ENCODE measurements at regions not wholly inside any gene's neighbourhood (a gene's known extent, or its start where the extent isn't known, plus 50 kb on each side); places are given as distances from the start of the nearest gene placed in this dataset.

DNA sequence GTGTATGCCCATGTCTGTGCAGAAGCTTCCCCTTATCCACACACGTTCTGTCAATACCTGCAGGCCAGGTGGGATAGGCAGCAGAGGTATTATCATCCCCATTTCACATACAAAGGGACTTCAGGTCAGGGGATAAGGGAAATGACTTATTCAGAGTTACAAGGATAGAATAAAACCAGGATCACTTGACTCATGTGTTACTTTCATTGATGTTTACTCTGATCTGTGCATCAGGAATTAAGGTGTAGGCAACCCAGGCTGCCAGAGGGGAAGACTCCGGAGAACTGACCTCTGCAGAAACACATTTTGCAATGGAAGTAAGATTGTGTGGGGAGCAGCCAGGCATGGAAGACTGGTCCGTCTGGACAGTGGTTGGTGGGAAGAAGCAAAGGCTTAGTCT, 74.2 kb upstream of the FSTL4 start:
- H2AFZ ChIP-seq (ENCODE audit: low read depth, low read length), result no peak overlapping the region
- no peak overlapping the region for H3K23ac ChIP-seq (ENCODE audit: low read length in 2 of 2)
- H3K4me2 ChIP-seq (ENCODE audit: low read length, poor library complexity, severe bottlenecking), result no peak overlapping the region
- no peak overlapping the region for H3K18ac ChIP-seq (ENCODE audit: low read depth in 1 of 2, low read length in 2 of 2)
- H4K91ac ChIP-seq (ENCODE audit: low read length), result no peak overlapping the region
- H4K8ac ChIP-seq (ENCODE audit: low read length), result no peak overlapping the region
- no peaks in the 10 kb centered on the region for H3K4me1 ChIP-seq (ENCODE audit: control insufficient read depth, insufficient read depth, low read depth, low read length)
- no peaks in the 10 kb centered on the region for H3K36me3 ChIP-seq (ENCODE audit: control insufficient read depth in 1 of 2, insufficient read depth in 2 of 2, low read depth in 1 of 2, low read length in 2 of 2)
- no peak overlapping the region for H2BK15ac ChIP-seq (ENCODE audit: low read depth, poor library complexity, severe bottlenecking)
- no peaks in the 10 kb centered on the region for H3K9me3 ChIP-seq (ENCODE audit: control insufficient read depth, low read length)
- WGBS, result 83% methylated on average over 2 of the region's 3 CpGs
- H2BK5ac ChIP-seq (ENCODE audit: low read depth, low read length, poor library complexity, severe bottlenecking), result no peak overlapping the region
- H3K4ac ChIP-seq (ENCODE audit: low read depth in 1 of 2, low read length in 2 of 2), result no peak overlapping the region
- no peak overlapping the region for H2AK5ac ChIP-seq (ENCODE audit: low read length, severe bottlenecking)
- no peak overlapping the region for H3K4me3 ChIP-seq (ENCODE audit: insufficient read depth in 1 of 2, low read depth in 1 of 2, low read length in 2 of 2)
- peaks cover 6 to 89% of the 10 kb centered on the region in 2 experiments for H3K27me3 ChIP-seq (ENCODE audit: control insufficient read depth in 1 of 2, insufficient read depth in 1 of 2, low read length in 2 of 2)
- no peak overlapping the region for H2BK12ac ChIP-seq (ENCODE audit: low read length in 2 of 2)
- no peak for DNase-seq
- H3K27ac ChIP-seq (ENCODE audit: low read length, poor library complexity, severe bottlenecking), result no peak overlapping the region
- H3K79me1 ChIP-seq (replicated peaks; ENCODE audit: low read length, poor library complexity, severe bottlenecking), result no peaks in the 10 kb centered on the region
- no peak overlapping the region for H3K14ac ChIP-seq (ENCODE audit: low read length in 2 of 2)
- H2BK120ac ChIP-seq (ENCODE audit: low read depth, low read length), result no peak overlapping the region
- no peak overlapping the region for H3K9ac ChIP-seq (ENCODE audit: low read length)

DNA sequence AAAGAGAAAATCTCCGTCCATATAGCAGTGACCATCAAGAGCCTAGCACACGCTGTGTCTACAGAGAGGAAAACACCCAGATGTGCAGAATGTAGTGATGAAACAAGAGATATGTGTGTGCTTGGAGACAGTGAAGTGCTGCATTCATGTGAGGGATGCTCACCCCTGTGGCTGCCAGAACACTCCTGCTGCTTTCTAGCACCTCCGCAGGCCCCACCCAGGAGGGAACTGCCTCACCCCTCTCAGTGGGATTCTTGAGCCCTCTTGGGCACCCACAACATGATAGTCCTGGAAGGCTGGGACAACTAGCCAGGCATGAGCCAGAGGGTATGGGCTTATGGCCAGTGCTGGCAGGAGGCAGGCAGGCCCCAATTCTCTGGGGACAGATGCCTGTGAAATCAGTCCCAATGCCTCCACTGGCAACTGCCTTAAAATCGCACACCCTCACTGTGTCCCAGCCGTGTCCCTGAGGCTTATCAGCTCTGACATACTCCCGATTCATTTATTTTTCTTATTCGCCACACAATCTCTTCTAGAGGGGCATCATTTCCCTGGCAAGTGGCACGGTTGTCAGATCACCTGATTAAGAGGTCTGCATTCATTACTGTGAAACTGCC, 73.2 kb upstream of the FSTL4 start:
- no peak overlapping the region for H2AK5ac ChIP-seq (ENCODE audit: low read length, severe bottlenecking)
- H3K14ac ChIP-seq (ENCODE audit: low read length in 2 of 2), result no peak overlapping the region
- H3K27me3 ChIP-seq (ENCODE audit: control insufficient read depth in 1 of 2, insufficient read depth in 1 of 2, low read length in 2 of 2), result peaks cover 6 to 89% of the 10 kb centered on the region in 2 experiments
- no peak overlapping the region for H3K4ac ChIP-seq (ENCODE audit: low read depth in 1 of 2, low read length in 2 of 2)
- H2BK15ac ChIP-seq (ENCODE audit: low read depth, poor library complexity, severe bottlenecking), result no peak overlapping the region
- no peaks in the 10 kb centered on the region for H3K9me3 ChIP-seq (ENCODE audit: control insufficient read depth, low read length)
- H3K9ac ChIP-seq (ENCODE audit: low read length), result no peak overlapping the region
- no peak overlapping the region for H4K91ac ChIP-seq (ENCODE audit: low read length)
- no peak overlapping the region for H3K18ac ChIP-seq (ENCODE audit: low read depth in 1 of 2, low read length in 2 of 2)
- H3K4me1 ChIP-seq (ENCODE audit: control insufficient read depth, insufficient read depth, low read depth, low read length), result no peaks in the 10 kb centered on the region
- no peaks in the 10 kb centered on the region for H3K36me3 ChIP-seq (ENCODE audit: control insufficient read depth in 1 of 2, insufficient read depth in 2 of 2, low read depth in 1 of 2, low read length in 2 of 2)
- no peak overlapping the region for H3K23ac ChIP-seq (ENCODE audit: low read length in 2 of 2)
- no peak overlapping the region for H3K4me3 ChIP-seq (ENCODE audit: insufficient read depth in 1 of 2, low read depth in 1 of 2, low read length in 2 of 2)
- H2BK12ac ChIP-seq (ENCODE audit: low read length in 2 of 2), result no peak overlapping the region
- no peak overlapping the region for H2BK120ac ChIP-seq (ENCODE audit: low read depth, low read length)
- no peak overlapping the region for H3K4me2 ChIP-seq (ENCODE audit: low read length, poor library complexity, severe bottlenecking)
- H2BK5ac ChIP-seq (ENCODE audit: low read depth, low read length, poor library complexity, severe bottlenecking), result no peak overlapping the region
- DNase-seq, result no peak
- 67% methylated on average over 8 of the region's 8 CpGs for WGBS
- no peaks in the 10 kb centered on the region for H3K79me1 ChIP-seq (replicated peaks; ENCODE audit: low read length, poor library complexity, severe bottlenecking)
- H3K27ac ChIP-seq (ENCODE audit: low read length, poor library complexity, severe bottlenecking), result no peak overlapping the region
- H2AFZ ChIP-seq (ENCODE audit: low read depth, low read length), result no peak overlapping the region
- H4K8ac ChIP-seq (ENCODE audit: low read length), result no peak overlapping the region

DNA sequence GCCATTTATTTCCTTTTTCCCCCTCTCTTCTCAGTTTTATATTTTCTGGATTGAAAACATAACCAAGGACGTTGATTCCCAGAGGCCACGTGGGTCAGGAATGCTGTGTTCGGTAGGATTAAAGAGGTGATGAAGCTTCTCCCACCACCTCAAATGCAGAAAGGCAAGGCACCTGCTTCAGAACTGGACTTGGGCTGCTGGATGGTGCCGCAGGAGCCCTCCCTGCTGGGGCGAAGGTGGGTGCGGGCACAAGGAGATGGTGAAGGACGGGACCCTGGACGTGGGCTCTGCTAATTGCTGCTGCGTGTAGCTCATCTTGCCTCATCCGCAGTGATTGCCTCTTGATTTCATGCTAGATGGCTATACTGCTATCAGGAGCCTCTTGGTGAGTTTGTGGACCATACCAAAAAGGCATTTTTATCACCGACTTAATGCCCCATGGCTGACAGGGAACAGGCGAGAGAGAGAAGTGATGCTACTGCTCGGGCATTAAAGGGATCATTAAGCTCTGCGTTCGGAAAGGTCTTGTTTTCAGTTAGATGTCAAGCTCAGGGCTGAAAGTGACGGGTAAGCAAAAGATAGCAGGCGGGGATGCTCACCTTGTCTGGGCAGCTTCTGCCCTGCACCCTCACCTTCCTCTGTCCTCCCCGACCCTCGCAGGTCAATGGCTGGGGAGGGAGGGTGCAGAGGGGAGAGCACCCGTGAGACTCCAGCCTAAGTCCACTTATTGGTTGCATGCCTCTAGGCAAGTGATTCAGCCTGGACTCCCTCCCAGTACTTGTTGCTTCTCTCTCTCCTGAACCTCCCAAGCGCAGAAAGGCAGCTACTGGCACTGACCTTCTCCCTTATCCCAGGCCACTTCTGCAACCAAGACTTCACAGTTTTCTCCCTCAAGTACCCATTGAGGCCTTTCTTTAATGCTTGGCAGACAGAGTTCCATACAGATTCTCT, 71.6 kb upstream of the FSTL4 start:
- no peaks in the 10 kb centered on the region for H3K36me3 ChIP-seq (ENCODE audit: control insufficient read depth in 1 of 2, insufficient read depth in 2 of 2, low read depth in 1 of 2, low read length in 2 of 2)
- H3K4me3 ChIP-seq (ENCODE audit: insufficient read depth in 1 of 2, low read depth in 1 of 2, low read length in 2 of 2), result no peak overlapping the region
- no peak overlapping the region for H3K27ac ChIP-seq (ENCODE audit: low read length, poor library complexity, severe bottlenecking)
- no peak overlapping the region for H3K4me2 ChIP-seq (ENCODE audit: low read length, poor library complexity, severe bottlenecking)
- no peak overlapping the region for H4K91ac ChIP-seq (ENCODE audit: low read length)
- H3K79me1 ChIP-seq (replicated peaks; ENCODE audit: low read length, poor library complexity, severe bottlenecking), result no peaks in the 10 kb centered on the region
- no peak overlapping the region for H2AK5ac ChIP-seq (ENCODE audit: low read length, severe bottlenecking)
- H3K18ac ChIP-seq (ENCODE audit: low read depth in 1 of 2, low read length in 2 of 2), result no peak overlapping the region
- no peak overlapping the region for H3K4ac ChIP-seq (ENCODE audit: low read depth in 1 of 2, low read length in 2 of 2)
- H3K14ac ChIP-seq (ENCODE audit: low read length in 2 of 2), result no peak overlapping the region
- no peak overlapping the region for H2BK120ac ChIP-seq (ENCODE audit: low read depth, low read length)
- H4K8ac ChIP-seq (ENCODE audit: low read length), result no peak overlapping the region
- H2BK5ac ChIP-seq (ENCODE audit: low read depth, low read length, poor library complexity, severe bottlenecking), result no peak overlapping the region
- H3K27me3 ChIP-seq (ENCODE audit: control insufficient read depth in 1 of 2, insufficient read depth in 1 of 2, low read length in 2 of 2), result peaks cover 6 to 84% of the 10 kb centered on the region in 2 experiments
- WGBS, result 86% methylated on average over 20 of the region's 21 CpGs
- H3K9me3 ChIP-seq (ENCODE audit: control insufficient read depth, low read length), result no peaks in the 10 kb centered on the region
- no peak overlapping the region for H2BK15ac ChIP-seq (ENCODE audit: low read depth, poor library complexity, severe bottlenecking)
- no peaks in the 10 kb centered on the region for H3K4me1 ChIP-seq (ENCODE audit: control insufficient read depth, insufficient read depth, low read depth, low read length)
- DNase-seq, result no peak
- no peak overlapping the region for H3K9ac ChIP-seq (ENCODE audit: low read length)
- H2BK12ac ChIP-seq (ENCODE audit: low read length in 2 of 2), result no peak overlapping the region
- H2AFZ ChIP-seq (ENCODE audit: low read depth, low read length), result no peak overlapping the region
- no peak overlapping the region for H3K23ac ChIP-seq (ENCODE audit: low read length in 2 of 2)

DNA sequence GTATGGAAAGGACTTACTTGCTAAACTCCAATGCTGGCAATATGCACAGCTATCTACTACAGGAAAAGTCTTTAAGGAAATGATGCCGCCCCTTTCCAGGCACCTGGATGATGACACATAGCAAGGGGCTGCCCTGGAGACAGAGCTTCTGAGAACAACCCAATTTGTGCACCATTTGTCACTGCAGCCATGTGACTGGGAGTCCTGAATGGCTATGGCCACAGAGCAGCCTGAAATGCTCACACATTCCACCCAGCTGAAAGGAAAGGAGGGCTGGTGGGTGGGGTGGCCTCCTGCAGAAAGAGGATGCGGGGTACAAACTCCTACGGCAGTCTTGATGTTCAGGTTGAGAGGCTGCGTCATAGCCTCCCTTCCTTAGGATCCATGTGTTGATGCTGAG, 70.1 kb upstream of the FSTL4 start:
- Histone ChIP-seq H3K27me3 (ENCODE audit: control insufficient read depth in 1 of 2, insufficient read depth in 1 of 2, low read length in 2 of 2) (peaks cover 6 to 91% of the 10 kb centered on the region in 2 experiments), H2AFZ (ENCODE audit: low read depth, low read length) (no peak overlapping the region), H3K4me1 (ENCODE audit: control insufficient read depth, insufficient read depth, low read depth, low read length) (no peaks in the 10 kb centered on the region), H2BK5ac (ENCODE audit: low read depth, low read length, poor library complexity, severe bottlenecking) (no peak overlapping the region), H3K4ac (ENCODE audit: low read depth in 1 of 2, low read length in 2 of 2) (no peak overlapping the region), H2BK12ac (ENCODE audit: low read length in 2 of 2) (no peak overlapping the region), H3K23ac (ENCODE audit: low read length in 2 of 2) (no peak overlapping the region), H2BK120ac (ENCODE audit: low read depth, low read length) (no peak overlapping the region), H3K4me3 (ENCODE audit: insufficient read depth in 1 of 2, low read depth in 1 of 2, low read length in 2 of 2) (no peak overlapping the region), H4K8ac (ENCODE audit: low read length) (no peak overlapping the region), H3K36me3 (ENCODE audit: control insufficient read depth in 1 of 2, insufficient read depth in 2 of 2, low read depth in 1 of 2, low read length in 2 of 2) (no peaks in the 10 kb centered on the region), H3K14ac (ENCODE audit: low read length in 2 of 2) (no peak overlapping the region), H3K9me3 (ENCODE audit: control insufficient read depth, low read length) (no peaks in the 10 kb centered on the region), H4K91ac (ENCODE audit: low read length) (no peak overlapping the region), H3K4me2 (ENCODE audit: low read length, poor library complexity, severe bottlenecking) (no peak overlapping the region), H2BK15ac (ENCODE audit: low read depth, poor library complexity, severe bottlenecking) (no peak overlapping the region), H3K18ac (ENCODE audit: low read depth in 1 of 2, low read length in 2 of 2) (no peak overlapping the region), H3K79me1 (replicated peaks; ENCODE audit: low read length, poor library complexity, severe bottlenecking) (no peaks in the 10 kb centered on the region), H3K9ac (ENCODE audit: low read length) (no peak overlapping the region), H3K27ac (ENCODE audit: low read length, poor library complexity, severe bottlenecking) (no peak overlapping the region), H2AK5ac (ENCODE audit: low read length, severe bottlenecking) (no peak overlapping the region)
- 74% methylated on average over 4 of the region's 4 CpGs for WGBS
- no peak for DNase-seq
